H1 (cell line): ENCODE measurements at regions not wholly inside any gene's neighbourhood (a gene's known extent, or its start where the extent isn't known, plus 50 kb on each side); places are given as distances from the start of the nearest gene placed in this dataset.

Source experiments
- EZH2 ChIP-seq: fragments of 200-600 bp; sonication (generic); IDR thresholded peaks from 2 replicates; pipeline ENCODE4 v1.7.1; 2012; ENCODE audit warnings: low read depth, mild to moderate bottlenecking, moderate library complexity, low read length, inconsistent platforms; ENCODE audit not compliant: severe bottlenecking
- JUND ChIP-seq: IDR thresholded peaks from 2 replicates; pipeline ENCODE4 v1.6.1; 2011; ENCODE audit warnings: mild to moderate bottlenecking, improper control_type of control experiment, low read length
- MAX ChIP-seq: IDR thresholded peaks from 2 replicates; pipeline ENCODE4 v1.6.1; 2012; ENCODE audit warnings: inconsistent platforms
- NANOG ChIP-seq: IDR thresholded peaks from 2 replicates; pipeline ENCODE4 v1.6.1; 2011; ENCODE audit warnings: low read length, low read depth, mild to moderate bottlenecking, inconsistent platforms; ENCODE audit not compliant: insufficient read depth, poor library complexity, severe bottlenecking
- NRF1 ChIP-seq: IDR thresholded peaks from 2 replicates; pipeline ENCODE4 v1.6.1; 2011; ENCODE audit warnings: mild to moderate bottlenecking, low read depth, low read length, improper control_type of control experiment
- POLR2A ChIP-seq, 2 experiments: IDR thresholded peaks; 1 replicate in 1 of 2; 2 replicates in 1 of 2; pipeline ENCODE4 v1.6.1; 2011; ENCODE audit warnings: low read depth in 2 of 2, low read length in 2 of 2, mild to moderate bottlenecking in 2 of 2; ENCODE audit errors: control extremely low read depth in 1 of 2
- POLR2AphosphoS5 ChIP-seq: IDR thresholded peaks from 2 replicates; pipeline ENCODE4 v1.6.1; 2011; ENCODE audit warnings: low read depth, low read length
- RBBP5 ChIP-seq: IDR thresholded peaks from 2 replicates; pipeline ENCODE4 v1.7.1; 2012; ENCODE audit warnings: low read depth, mild to moderate bottlenecking, inconsistent platforms, low read length, moderate library complexity, borderline replicate concordance
- SP1 ChIP-seq: IDR thresholded peaks from 2 replicates; pipeline ENCODE4 v1.6.1; 2011; ENCODE audit warnings: low read depth, low read length
- SUZ12 ChIP-seq: fragments of 200-600 bp; sonication (generic); IDR thresholded peaks from 2 replicates; pipeline ENCODE4 v1.6.1; 2012; ENCODE audit warnings: mild to moderate bottlenecking, inconsistent platforms, low read length, moderate library complexity, mixed read lengths
- YY1 ChIP-seq: IDR thresholded peaks from 2 replicates; pipeline ENCODE4 v1.6.1; 2011; ENCODE audit warnings: low read depth, mild to moderate bottlenecking, low read length
- TF ChIP-seq, protein P1 (sequence below), 3 experiments: IDR thresholded peaks; 1 replicate in 2 of 3; 2 replicates in 1 of 3; pipeline versions ENCODE4 v1.5.1 to v1.6.1; 2011; ENCODE audit warnings: low read length in 3 of 3, mild to moderate bottlenecking in 3 of 3, inconsistent platforms in 2 of 3, low read depth in 1 of 3, moderate library complexity in 1 of 3; ENCODE audit not compliant: insufficient read depth in 1 of 3; ENCODE audit errors: control extremely low read depth in 1 of 3

DNA sequence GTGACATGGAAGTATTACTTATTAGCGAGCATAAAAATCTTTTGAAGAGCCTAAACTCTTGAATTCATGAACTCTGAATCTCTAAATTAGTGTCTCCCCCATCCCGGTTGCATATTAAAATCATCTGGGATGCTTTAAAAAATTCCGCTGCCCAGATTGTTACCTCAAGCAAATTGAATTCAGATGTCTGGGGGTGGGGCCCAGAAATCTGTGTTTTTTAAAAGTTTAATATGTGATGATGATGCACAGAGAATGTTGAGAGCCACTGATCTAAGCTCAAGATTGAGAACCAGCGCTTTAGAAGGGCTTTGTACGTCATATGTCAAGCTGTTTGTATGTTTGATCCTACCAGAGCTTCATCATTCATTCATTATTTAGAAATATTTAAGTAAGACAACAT lies 446.8 kb downstream of the NUF2 start:
- TF ChIP-seq YY1 (no peak), NANOG (no peak), EZH2 (no peak), POLR2A (IDR thresholded peaks at IDR 0.05; ENCODE audit: control extremely low read depth in 1 of 2, low read depth in 2 of 2, low read length in 2 of 2) (no peak), RBBP5 (no peak), SUZ12 (no peak), NRF1 (no peak), MAX (no peak), POLR2AphosphoS5 (no peak), SP1 (no peak), JUND (no peak)
- TF ChIP-seq, protein P1, sequence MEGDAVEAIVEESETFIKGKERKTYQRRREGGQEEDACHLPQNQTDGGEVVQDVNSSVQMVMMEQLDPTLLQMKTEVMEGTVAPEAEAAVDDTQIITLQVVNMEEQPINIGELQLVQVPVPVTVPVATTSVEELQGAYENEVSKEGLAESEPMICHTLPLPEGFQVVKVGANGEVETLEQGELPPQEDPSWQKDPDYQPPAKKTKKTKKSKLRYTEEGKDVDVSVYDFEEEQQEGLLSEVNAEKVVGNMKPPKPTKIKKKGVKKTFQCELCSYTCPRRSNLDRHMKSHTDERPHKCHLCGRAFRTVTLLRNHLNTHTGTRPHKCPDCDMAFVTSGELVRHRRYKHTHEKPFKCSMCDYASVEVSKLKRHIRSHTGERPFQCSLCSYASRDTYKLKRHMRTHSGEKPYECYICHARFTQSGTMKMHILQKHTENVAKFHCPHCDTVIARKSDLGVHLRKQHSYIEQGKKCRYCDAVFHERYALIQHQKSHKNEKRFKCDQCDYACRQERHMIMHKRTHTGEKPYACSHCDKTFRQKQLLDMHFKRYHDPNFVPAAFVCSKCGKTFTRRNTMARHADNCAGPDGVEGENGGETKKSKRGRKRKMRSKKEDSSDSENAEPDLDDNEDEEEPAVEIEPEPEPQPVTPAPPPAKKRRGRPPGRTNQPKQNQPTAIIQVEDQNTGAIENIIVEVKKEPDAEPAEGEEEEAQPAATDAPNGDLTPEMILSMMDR (IDR thresholded peaks at IDR 0.05; ENCODE audit: control extremely low read depth in 1 of 3, insufficient read depth in 1 of 3, low read depth in 1 of 3, low read length in 3 of 3): no peak
